Osteocyte (in vitro differentiated cells): ENCODE measurements at regions not wholly inside any gene's neighbourhood (a gene's known extent, or its start where the extent isn't known, plus 50 kb on each side); places are given as distances from the start of the nearest gene placed in this dataset.
"Not testable (repeated sequence)": the region's sequence is repeated elsewhere in the genome, so short reads cannot be mapped to it uniquely, and the experiment has no call there.

Experiments
- DNase-seq: peaks from one replicate; pipeline ENCODE4 v3.0.0; 2021; ENCODE audit warnings: mixed read lengths; ENCODE audit not compliant: unreplicated experiment; ENCODE audit errors: extremely low spot score
- H3K27ac Mint-ChIP-seq: one replicate; pipeline ENCODE4 v1.8.0; 2021; ENCODE audit warnings: mild to moderate bottlenecking, mixed read lengths; ENCODE audit not compliant: unreplicated experiment
- H3K27me3 Mint-ChIP-seq: one replicate; pipeline ENCODE4 v1.8.0; 2021; ENCODE audit warnings: mixed read lengths; ENCODE audit not compliant: unreplicated experiment
- H3K36me3 Mint-ChIP-seq: one replicate; pipeline ENCODE4 v1.8.0; 2021; ENCODE audit warnings: mixed read lengths; ENCODE audit not compliant: unreplicated experiment
- H3K4me1 Mint-ChIP-seq: one replicate; pipeline ENCODE4 v1.8.0; 2021; ENCODE audit warnings: mixed read lengths; ENCODE audit not compliant: unreplicated experiment
- H3K4me3 Mint-ChIP-seq: one replicate; pipeline ENCODE4 v1.8.0; 2021; ENCODE audit warnings: mild to moderate bottlenecking, moderate library complexity, mixed read lengths; ENCODE audit not compliant: unreplicated experiment
- H3K9me3 Mint-ChIP-seq: one replicate; pipeline ENCODE4 v1.8.0; 2021; ENCODE audit warnings: mixed read lengths; ENCODE audit not compliant: unreplicated experiment
- TF ChIP-seq, protein P1 (sequence below): fragments of 200-600 bp; sonication (generic); IDR thresholded peaks from 2 replicates; pipeline ENCODE4 v1.5.0; 2021; ENCODE audit warnings: antibody characterized with exemption, mild to moderate bottlenecking, moderate library complexity

DNA sequence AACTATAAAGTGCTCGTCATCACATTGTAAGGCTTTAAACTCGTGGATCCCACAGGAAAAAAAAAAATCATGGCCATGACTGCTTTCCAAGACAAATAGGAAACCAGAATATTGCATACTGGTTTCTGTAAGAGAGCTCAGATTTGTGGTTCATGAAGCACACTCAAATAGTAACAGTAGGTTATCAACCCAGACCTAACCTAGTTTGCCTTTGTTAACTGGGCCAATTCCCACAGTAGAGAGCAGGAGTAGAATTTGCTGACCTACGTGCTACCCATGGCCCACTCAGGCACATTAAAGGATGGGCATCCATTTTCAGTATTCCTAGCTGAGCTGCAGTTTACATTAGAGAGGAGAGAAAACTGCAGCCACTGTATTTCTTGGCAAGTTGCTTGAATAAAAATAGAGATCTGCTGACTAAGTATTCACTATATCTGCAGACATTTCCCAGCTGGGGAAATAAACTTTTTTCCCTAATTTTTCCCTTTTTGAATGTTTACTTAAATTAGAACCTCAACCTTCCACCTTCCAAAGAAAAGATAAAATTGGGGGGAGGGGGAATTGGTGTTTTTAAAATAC is 218.5 kb downstream of the SPANXN3 start:
- no peak for DNase-seq
- no peaks in the 10 kb centered on the region for H3K36me3 Mint-ChIP-seq
- no peak overlapping the region for H3K4me3 Mint-ChIP-seq
- TF ChIP-seq, protein P1, sequence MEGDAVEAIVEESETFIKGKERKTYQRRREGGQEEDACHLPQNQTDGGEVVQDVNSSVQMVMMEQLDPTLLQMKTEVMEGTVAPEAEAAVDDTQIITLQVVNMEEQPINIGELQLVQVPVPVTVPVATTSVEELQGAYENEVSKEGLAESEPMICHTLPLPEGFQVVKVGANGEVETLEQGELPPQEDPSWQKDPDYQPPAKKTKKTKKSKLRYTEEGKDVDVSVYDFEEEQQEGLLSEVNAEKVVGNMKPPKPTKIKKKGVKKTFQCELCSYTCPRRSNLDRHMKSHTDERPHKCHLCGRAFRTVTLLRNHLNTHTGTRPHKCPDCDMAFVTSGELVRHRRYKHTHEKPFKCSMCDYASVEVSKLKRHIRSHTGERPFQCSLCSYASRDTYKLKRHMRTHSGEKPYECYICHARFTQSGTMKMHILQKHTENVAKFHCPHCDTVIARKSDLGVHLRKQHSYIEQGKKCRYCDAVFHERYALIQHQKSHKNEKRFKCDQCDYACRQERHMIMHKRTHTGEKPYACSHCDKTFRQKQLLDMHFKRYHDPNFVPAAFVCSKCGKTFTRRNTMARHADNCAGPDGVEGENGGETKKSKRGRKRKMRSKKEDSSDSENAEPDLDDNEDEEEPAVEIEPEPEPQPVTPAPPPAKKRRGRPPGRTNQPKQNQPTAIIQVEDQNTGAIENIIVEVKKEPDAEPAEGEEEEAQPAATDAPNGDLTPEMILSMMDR: no peak
- H3K27ac Mint-ChIP-seq: no peak overlapping the region
- H3K4me1 Mint-ChIP-seq: no peaks in the 10 kb centered on the region
- peaks cover 49% of the 10 kb centered on the region for H3K9me3 Mint-ChIP-seq
- no peaks in the 10 kb centered on the region for H3K27me3 Mint-ChIP-seq

DNA sequence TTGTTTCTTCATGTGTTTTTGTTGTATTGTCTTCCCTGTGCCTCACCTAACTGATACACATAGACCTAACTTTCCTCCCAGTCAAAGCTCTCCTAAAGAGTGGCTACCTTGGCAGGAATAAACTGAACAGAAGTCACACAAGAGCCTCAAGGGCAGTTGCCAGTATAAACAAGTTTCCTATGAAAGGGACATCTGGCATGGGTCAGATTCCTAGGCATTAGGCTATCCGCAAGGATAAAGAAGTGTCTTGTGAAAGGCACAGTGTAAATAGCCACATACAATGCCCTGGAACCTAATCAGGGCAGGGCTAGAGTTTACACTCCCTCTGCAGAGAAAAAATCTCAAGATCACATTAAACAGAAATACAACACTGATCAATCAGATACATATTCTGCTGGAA is 220.8 kb downstream of the SPANXN3 start:
- TF ChIP-seq, protein P1: no peak
- peaks cover 39% of the 10 kb centered on the region for H3K9me3 Mint-ChIP-seq
- H3K4me3 Mint-ChIP-seq: no peak overlapping the region
- H3K36me3 Mint-ChIP-seq: no peaks in the 10 kb centered on the region
- no peaks in the 10 kb centered on the region for H3K27me3 Mint-ChIP-seq
- no peak for DNase-seq
- H3K27ac Mint-ChIP-seq: no peak overlapping the region
- H3K4me1 Mint-ChIP-seq: no peaks in the 10 kb centered on the region

DNA sequence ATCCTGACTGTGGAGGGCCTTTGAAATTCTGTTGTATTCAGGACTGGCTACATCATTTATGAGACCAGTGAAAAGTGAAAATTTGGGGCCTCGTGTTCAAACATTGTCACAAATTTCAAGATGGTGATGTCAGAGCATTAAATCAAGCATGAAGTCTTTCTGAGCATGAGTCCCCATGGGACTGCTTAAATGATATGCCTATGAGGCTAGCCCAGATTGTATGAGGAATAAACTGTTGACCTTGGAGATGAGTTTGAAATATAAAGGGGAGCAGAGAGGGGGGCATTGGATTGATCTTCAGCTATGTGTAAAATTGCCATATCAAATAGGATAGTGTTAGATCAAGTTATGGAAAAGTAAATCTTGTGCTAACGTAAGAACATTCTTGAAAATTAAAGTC is 230.0 kb downstream of the SPANXN3 start:
- Mint-ChIP-seq H3K27ac (no peak overlapping the region), H3K27me3 (no peaks in the 10 kb centered on the region), H3K4me3 (no peak overlapping the region), H3K9me3 (peaks cover 57% of the 10 kb centered on the region), H3K36me3 (no peaks in the 10 kb centered on the region), H3K4me1 (no peaks in the 10 kb centered on the region)
- DNase-seq: no peak
- TF ChIP-seq, protein P1: no peak

DNA sequence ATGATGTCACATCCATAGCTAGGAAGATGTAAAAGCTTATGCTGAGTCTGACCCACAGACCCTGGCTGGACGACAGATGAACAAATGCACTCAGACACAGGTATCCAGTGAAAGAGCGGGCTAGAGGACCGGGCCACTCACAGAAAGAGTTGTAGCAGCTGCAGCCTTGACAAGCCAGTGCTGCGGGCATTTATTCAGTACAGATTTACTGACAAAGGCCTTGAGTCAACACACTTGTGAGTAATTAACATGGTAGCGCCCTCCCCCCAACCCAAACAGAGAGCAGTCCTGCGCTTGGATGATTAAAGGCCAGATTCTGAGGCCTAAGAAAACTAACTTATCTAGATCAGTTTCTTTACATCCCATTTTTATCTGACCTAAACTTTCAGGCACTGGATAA is 244.6 kb downstream of the SPANXN4 start:
- no peak overlapping the region for H3K4me3 Mint-ChIP-seq
- H3K36me3 Mint-ChIP-seq: no peaks in the 10 kb centered on the region
- TF ChIP-seq, protein P1: no peak
- no peak for DNase-seq
- no peak overlapping the region for H3K27ac Mint-ChIP-seq
- no peaks in the 10 kb centered on the region for H3K4me1 Mint-ChIP-seq
- peaks cover 36% of the 10 kb centered on the region for H3K9me3 Mint-ChIP-seq
- no peaks in the 10 kb centered on the region for H3K27me3 Mint-ChIP-seq

DNA sequence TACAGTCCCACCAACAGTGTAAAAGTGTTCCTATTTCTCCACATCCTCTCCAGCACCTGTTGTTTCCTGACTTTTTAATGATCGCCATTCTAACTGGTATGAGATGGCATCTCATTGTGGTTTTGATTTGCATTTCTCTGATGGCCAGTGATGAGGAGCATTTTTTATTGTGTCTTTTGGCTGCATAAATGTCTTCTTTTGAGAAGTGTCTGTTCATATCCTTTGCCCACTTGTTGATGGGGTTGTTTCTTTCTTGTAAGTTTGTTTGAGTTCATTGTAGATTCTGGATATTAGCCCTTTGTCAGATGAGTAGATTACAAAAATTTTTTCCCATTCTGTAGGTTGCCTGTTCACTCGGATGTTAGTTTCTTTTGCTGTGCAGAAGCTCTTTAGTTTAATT is 218.9 kb downstream of the SPANXN4 start:
- not testable (repeated sequence) for H3K4me1 Mint-ChIP-seq, H3K4me3 Mint-ChIP-seq, H3K36me3 Mint-ChIP-seq, H3K27ac Mint-ChIP-seq, H3K27me3 Mint-ChIP-seq, DNase-seq
- H3K9me3 Mint-ChIP-seq: peaks cover 42% of the 10 kb centered on the region

DNA sequence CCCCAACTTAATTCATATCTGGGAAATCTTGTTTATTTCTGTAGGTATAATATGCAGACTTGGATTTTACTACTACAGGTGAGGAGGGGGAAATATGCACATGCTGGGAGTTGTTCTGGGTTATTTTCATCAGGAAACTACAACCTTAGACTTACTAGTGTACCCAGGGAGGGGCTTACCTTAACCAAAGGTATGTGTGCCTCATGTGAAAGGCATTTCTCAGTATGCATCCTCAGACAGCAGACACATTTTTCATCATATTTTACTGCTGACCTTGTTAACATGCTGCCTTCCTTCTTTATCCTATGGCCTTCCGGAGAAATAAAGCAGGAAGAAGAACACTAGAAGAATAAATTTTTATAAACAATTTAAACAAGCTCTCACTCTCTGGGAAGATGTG is 214.9 kb downstream of the SPANXN4 start:
- no peaks in the 10 kb centered on the region for H3K36me3 Mint-ChIP-seq
- peaks cover 32% of the 10 kb centered on the region for H3K9me3 Mint-ChIP-seq
- DNase-seq: no peak
- H3K27ac Mint-ChIP-seq: no peak overlapping the region
- no peaks in the 10 kb centered on the region for H3K27me3 Mint-ChIP-seq
- no peaks in the 10 kb centered on the region for H3K4me1 Mint-ChIP-seq
- TF ChIP-seq, protein P1: no peak
- no peak overlapping the region for H3K4me3 Mint-ChIP-seq
